Immature natural killer cell (primary cell): ENCODE measurements at regions not wholly inside any gene's neighbourhood (a gene's known extent, or its start where the extent isn't known, plus 50 kb on each side); places are given as distances from the start of the nearest gene placed in this dataset.
"Not testable (repeated sequence)": the region's sequence is repeated elsewhere in the genome, so short reads cannot be mapped to it uniquely, and the experiment has no call there.

Experiments
- DNase-seq, 3 donors: peaks; one replicate each; pipeline ENCODE4 v3.0.0; 2022; ENCODE audit warnings: mixed read lengths in 1 of 3
- H3K27ac Mint-ChIP-seq, 6 donors: one replicate each; pipeline ENCODE4 v1.8.0; 2020; ENCODE audit warnings: mixed read lengths in 6 of 6, mild to moderate bottlenecking in 5 of 6, inconsistent platforms in 4 of 6, moderate library complexity in 3 of 6
- H3K27me3 Mint-ChIP-seq, 3 donors: one replicate each; pipeline ENCODE4 v1.8.0; 2020 to 2021; ENCODE audit warnings: low read depth in 3 of 3, mild to moderate bottlenecking in 3 of 3, mixed read lengths in 3 of 3, moderate library complexity in 3 of 3, inconsistent platforms in 1 of 3
- H3K36me3 Mint-ChIP-seq, 3 donors: one replicate each; pipeline ENCODE4 v1.8.0; 2020; ENCODE audit warnings: mixed read lengths in 3 of 3, inconsistent platforms in 2 of 3, mild to moderate bottlenecking in 2 of 3
- H3K4me1 Mint-ChIP-seq, 2 donors: one replicate each; pipeline ENCODE4 v1.8.0; 2020; ENCODE audit warnings: inconsistent platforms in 2 of 2, mild to moderate bottlenecking in 2 of 2, mixed read lengths in 2 of 2, moderate library complexity in 1 of 2
- H3K4me3 Mint-ChIP-seq, 5 donors: one replicate each; pipeline ENCODE4 v1.8.0; 2020; ENCODE audit warnings: mild to moderate bottlenecking in 5 of 5, mixed read lengths in 5 of 5, inconsistent platforms in 3 of 5, moderate library complexity in 3 of 5
- H3K9me3 Mint-ChIP-seq, 6 donors: one replicate each; pipeline ENCODE4 v1.8.0; 2020; ENCODE audit warnings: mild to moderate bottlenecking in 6 of 6, mixed read lengths in 6 of 6, inconsistent platforms in 4 of 6, moderate library complexity in 3 of 6

GRCh38 chr11:97516688-97517087, 1126.9 kb downstream of the JRKL start:
- Mint-ChIP-seq H3K27ac (no peak overlapping the region), H3K4me1 (no peaks in the 10 kb centered on the region), H3K9me3 (peaks cover 14 to 70% (median 33%) of the 10 kb centered on the region in 6 donors), H3K4me3 (no peak overlapping the region), H3K27me3 (peaks cover 0 to 2% (median 0%) of the 10 kb centered on the region in 3 donors), H3K36me3 (no peaks in the 10 kb centered on the region)
- DNase-seq: no peak

- DNase-seq: no peak
- no peaks in the 10 kb centered on the region for H3K4me1 Mint-ChIP-seq
- peaks cover 6 to 44% (median 18%) of the 10 kb centered on the region in 6 donors for H3K9me3 Mint-ChIP-seq
- no peaks in the 10 kb centered on the region for H3K27me3 Mint-ChIP-seq
- H3K27ac Mint-ChIP-seq: no peak overlapping the region
- H3K36me3 Mint-ChIP-seq: no peaks in the 10 kb centered on the region
- no peak overlapping the region for H3K4me3 Mint-ChIP-seq
Observed at GRCh38 chr11:97525273-97525672, 1135.5 kb downstream of the JRKL start.

GRCh38 chr11:97537407-97538150, 1147.8 kb downstream of the JRKL start:
- H3K27ac Mint-ChIP-seq: no peak overlapping the region
- H3K4me1 Mint-ChIP-seq: no peaks in the 10 kb centered on the region
- no peaks in the 10 kb centered on the region for H3K36me3 Mint-ChIP-seq
- H3K4me3 Mint-ChIP-seq: no peak overlapping the region
- H3K27me3 Mint-ChIP-seq: peaks cover 0 to 1% (median 0%) of the 10 kb centered on the region in 3 donors
- H3K9me3 Mint-ChIP-seq: peaks cover 14 to 46% (median 30%) of the 10 kb centered on the region in 6 donors
- DNase-seq: no peak

DNA sequence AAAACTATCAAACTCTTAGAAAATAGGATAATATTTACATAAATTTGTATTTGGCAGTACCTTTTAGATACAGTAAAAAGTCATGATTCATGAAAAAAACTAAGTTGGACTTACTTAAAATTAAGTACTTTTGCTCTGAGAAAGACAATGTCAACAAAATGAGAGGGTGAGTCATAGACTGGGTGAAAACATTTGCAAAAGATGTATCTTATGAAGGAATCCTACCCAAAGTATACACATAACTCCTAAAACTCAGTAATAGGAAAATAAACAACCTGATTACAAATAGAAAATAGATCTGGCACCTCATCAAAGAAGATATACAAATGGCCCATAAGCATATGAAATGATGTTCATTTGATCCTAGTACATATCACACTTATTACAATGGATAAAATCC, 1154.6 kb downstream of the JRKL start:
- no peaks in the 10 kb centered on the region for H3K4me1 Mint-ChIP-seq
- H3K27me3 Mint-ChIP-seq: no peaks in the 10 kb centered on the region
- peaks cover 0 to 4% (median 0%) of the 10 kb centered on the region in 3 donors for H3K36me3 Mint-ChIP-seq
- H3K4me3 Mint-ChIP-seq: no peak overlapping the region
- no peak overlapping the region for H3K27ac Mint-ChIP-seq
- peaks cover 11 to 67% (median 43%) of the 10 kb centered on the region in 6 donors for H3K9me3 Mint-ChIP-seq
- DNase-seq: no peak

DNA sequence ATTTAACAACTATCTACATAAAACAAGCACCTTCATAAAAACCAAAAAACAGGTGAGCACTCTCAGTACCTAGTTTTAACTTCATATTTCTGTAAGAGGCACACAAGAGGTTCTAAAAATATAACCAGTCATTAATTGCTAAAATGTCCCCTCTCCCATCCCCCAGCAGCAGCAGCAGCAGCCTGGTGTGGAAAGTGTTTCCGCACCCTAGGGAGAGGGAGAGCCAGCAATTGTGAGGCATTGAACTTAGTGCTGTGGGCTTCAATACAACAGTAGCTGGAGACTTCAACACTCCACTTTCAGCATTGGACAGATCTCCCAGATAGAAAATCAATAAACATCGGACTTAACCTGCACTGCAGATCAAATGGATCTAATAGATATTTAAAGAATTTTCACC, 1158.5 kb downstream of the JRKL start:
- H3K27ac Mint-ChIP-seq: no peak overlapping the region
- H3K4me3 Mint-ChIP-seq: no peak overlapping the region
- no peaks in the 10 kb centered on the region for H3K4me1 Mint-ChIP-seq
- peaks cover 6 to 54% (median 27%) of the 10 kb centered on the region in 6 donors for H3K9me3 Mint-ChIP-seq
- peaks cover 0 to 4% (median 0%) of the 10 kb centered on the region in 3 donors for H3K36me3 Mint-ChIP-seq
- no peak for DNase-seq
- no peaks in the 10 kb centered on the region for H3K27me3 Mint-ChIP-seq

GRCh38 chr11:97557399-97557798, 1167.6 kb downstream of the JRKL start:
- Mint-ChIP-seq H3K27me3 (peaks cover 0 to 3% (median 0%) of the 10 kb centered on the region in 3 donors), H3K4me3 (no peak overlapping the region), H3K27ac (no peak overlapping the region), H3K9me3 (peaks cover 4 to 53% (median 15%) of the 10 kb centered on the region in 6 donors), H3K36me3 (no peaks in the 10 kb centered on the region), H3K4me1 (no peaks in the 10 kb centered on the region)
- DNase-seq: no peak

- no peak overlapping the region for H3K27ac Mint-ChIP-seq
- no peak overlapping the region for H3K4me3 Mint-ChIP-seq
- peaks cover 18 to 65% (median 49%) of the 10 kb centered on the region in 6 donors for H3K9me3 Mint-ChIP-seq
- no peak for DNase-seq
- H3K4me1 Mint-ChIP-seq: no peaks in the 10 kb centered on the region
- H3K27me3 Mint-ChIP-seq: peaks cover 0 to 4% (median 4%) of the 10 kb centered on the region in 3 donors
- H3K36me3 Mint-ChIP-seq: peaks cover 0 to 6% (median 0%) of the 10 kb centered on the region in 3 donors
Observed at GRCh38 chr11:97567801-97568200, 1178.0 kb downstream of the JRKL start.

- H3K36me3 Mint-ChIP-seq: peaks cover 0 to 6% (median 0%) of the 10 kb centered on the region in 3 donors
- H3K27me3 Mint-ChIP-seq: peaks cover 0 to 5% (median 4%) of the 10 kb centered on the region in 3 donors
- H3K4me1 Mint-ChIP-seq: no peaks in the 10 kb centered on the region
- DNase-seq: no peak
- H3K27ac Mint-ChIP-seq: no peak overlapping the region
- no peak overlapping the region for H3K4me3 Mint-ChIP-seq
- peaks cover 20 to 65% (median 46%) of the 10 kb centered on the region in 6 donors for H3K9me3 Mint-ChIP-seq
Observed at GRCh38 chr11:97570636-97571035, 1180.8 kb downstream of the JRKL start.

DNA sequence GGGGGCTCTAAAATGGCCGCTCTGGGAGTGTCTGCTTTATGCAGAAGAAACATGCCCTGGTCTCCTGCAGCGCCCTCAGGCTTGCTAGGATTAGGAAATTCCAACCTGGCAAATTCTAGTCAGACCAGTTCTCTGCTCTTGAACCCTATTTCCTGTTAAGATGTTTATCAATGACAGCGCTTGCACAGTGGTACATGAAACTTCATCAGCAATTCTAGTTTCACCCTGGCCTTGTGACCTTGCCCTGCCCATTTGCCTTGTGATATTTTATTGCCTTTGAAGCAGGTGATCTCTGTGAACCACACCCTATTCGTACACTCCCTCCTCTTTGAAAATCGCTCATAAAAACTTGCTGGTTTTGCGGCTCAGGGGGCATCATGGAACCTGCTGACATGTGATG, 1184.0 kb downstream of the JRKL start:
- H3K36me3 Mint-ChIP-seq, H3K27me3 Mint-ChIP-seq, H3K4me1 Mint-ChIP-seq, H3K4me3 Mint-ChIP-seq, H3K27ac Mint-ChIP-seq, DNase-seq: not testable (repeated sequence)
- peaks cover 15 to 46% (median 32%) of the 10 kb centered on the region in 6 donors for H3K9me3 Mint-ChIP-seq

DNA sequence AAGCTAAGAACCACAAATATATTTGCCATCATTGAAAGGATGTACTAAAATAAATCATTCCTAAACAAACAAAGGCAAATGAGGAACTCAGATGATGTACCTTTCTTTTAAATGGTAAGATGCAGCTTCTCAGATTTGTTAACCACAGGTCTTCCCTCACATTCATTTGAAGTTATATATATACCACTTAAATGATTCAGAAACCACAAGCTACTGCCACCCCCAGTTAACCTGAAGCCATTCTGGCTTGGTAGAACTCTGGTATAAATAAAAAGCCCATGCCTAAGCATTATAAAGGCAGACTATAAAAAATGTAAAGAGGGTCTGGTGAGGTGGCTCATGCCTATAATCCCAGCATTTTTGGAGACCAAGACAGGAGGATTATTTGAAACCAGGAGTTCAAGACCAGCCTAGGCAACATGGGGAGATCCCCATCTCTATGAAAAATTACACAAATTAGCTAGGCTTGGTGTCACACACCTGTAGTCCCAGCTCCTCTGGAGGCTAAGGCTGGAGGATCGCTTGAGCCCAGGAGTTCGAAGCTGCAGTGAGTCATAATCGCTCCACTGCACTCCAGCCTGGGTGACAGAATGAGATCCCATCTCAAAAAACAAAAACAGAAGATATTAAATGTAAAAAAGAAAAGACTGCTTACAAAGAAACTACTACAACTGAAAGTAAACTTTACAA, 1185.3 kb downstream of the JRKL start:
- no peak for DNase-seq
- Mint-ChIP-seq H3K27me3 (peaks cover 0 to 1% (median 0%) of the 10 kb centered on the region in 3 donors), H3K27ac (no peak overlapping the region), H3K4me3 (no peak overlapping the region), H3K4me1 (no peaks in the 10 kb centered on the region), H3K36me3 (peaks cover 0 to 4% (median 0%) of the 10 kb centered on the region in 3 donors), H3K9me3 (peaks cover 11 to 49% (median 30%) of the 10 kb centered on the region in 6 donors)

GRCh38 chr11:97607291-97608000, 1217.6 kb downstream of the JRKL start:
- no peak overlapping the region for H3K27ac Mint-ChIP-seq
- no peak for DNase-seq
- peaks cover 14 to 54% (median 32%) of the 10 kb centered on the region in 6 donors for H3K9me3 Mint-ChIP-seq
- H3K27me3 Mint-ChIP-seq: peaks cover 0 to 2% (median 0%) of the 10 kb centered on the region in 3 donors
- no peak overlapping the region for H3K4me3 Mint-ChIP-seq
- H3K4me1 Mint-ChIP-seq: no peaks in the 10 kb centered on the region
- no peaks in the 10 kb centered on the region for H3K36me3 Mint-ChIP-seq

- Mint-ChIP-seq H3K4me3 (no peak overlapping the region), H3K4me1 (no peaks in the 10 kb centered on the region), H3K36me3 (no peaks in the 10 kb centered on the region), H3K9me3 (peaks cover 16 to 59% (median 30%) of the 10 kb centered on the region in 6 donors), H3K27ac (no peak overlapping the region), H3K27me3 (peaks cover 0 to 2% (median 0%) of the 10 kb centered on the region in 3 donors)
- DNase-seq: no peak
Observed at GRCh38 chr11:97610000-97610399, 1220.2 kb downstream of the JRKL start.

GRCh38 chr11:97610854-97611253, 1221.0 kb downstream of the JRKL start:
- no peak overlapping the region for H3K4me3 Mint-ChIP-seq
- H3K4me1 Mint-ChIP-seq: no peaks in the 10 kb centered on the region
- no peaks in the 10 kb centered on the region for H3K36me3 Mint-ChIP-seq
- DNase-seq: no peak
- peaks cover 0 to 2% (median 0%) of the 10 kb centered on the region in 3 donors for H3K27me3 Mint-ChIP-seq
- H3K9me3 Mint-ChIP-seq: peaks cover 17 to 68% (median 29%) of the 10 kb centered on the region in 6 donors
- H3K27ac Mint-ChIP-seq: no peak overlapping the region

DNA sequence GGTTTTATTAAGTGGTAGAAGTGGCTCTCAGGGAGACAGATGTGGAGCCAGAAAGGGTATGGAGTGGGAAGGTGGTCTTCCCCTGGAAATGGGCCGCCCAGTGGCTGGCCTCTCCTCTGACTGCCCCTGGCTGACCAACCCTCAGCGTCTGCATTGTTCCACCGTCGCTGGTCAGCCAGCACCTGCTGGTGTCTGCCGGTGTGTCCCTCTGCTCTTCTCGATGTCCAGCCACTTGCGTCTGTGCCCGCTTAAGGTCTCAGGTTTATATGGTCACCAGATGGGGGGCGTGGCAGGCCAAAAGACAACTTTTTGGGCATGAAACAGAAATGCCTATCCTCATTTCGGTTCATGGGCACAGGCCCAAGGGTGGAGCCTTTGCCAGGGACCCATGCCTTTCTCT, 1221.5 kb downstream of the JRKL start:
- Mint-ChIP-seq H3K4me3 (no peak overlapping the region), H3K27ac (no peak overlapping the region), H3K9me3 (peaks cover 15 to 68% (median 27%) of the 10 kb centered on the region in 6 donors), H3K27me3 (peaks cover 0 to 2% (median 0%) of the 10 kb centered on the region in 3 donors), H3K36me3 (no peaks in the 10 kb centered on the region), H3K4me1 (no peaks in the 10 kb centered on the region)
- DNase-seq: no peak
